ENCODE measurements at regions not wholly inside any gene's neighbourhood (a gene's known extent, or its start where the extent isn't known, plus 50 kb on each side); places are given as distances from the start of the nearest gene placed in this dataset.
"Not testable (repeated sequence)": the region's sequence is repeated elsewhere in the genome, so short reads cannot be mapped to it uniquely, and the experiment has no call there.

DNA sequence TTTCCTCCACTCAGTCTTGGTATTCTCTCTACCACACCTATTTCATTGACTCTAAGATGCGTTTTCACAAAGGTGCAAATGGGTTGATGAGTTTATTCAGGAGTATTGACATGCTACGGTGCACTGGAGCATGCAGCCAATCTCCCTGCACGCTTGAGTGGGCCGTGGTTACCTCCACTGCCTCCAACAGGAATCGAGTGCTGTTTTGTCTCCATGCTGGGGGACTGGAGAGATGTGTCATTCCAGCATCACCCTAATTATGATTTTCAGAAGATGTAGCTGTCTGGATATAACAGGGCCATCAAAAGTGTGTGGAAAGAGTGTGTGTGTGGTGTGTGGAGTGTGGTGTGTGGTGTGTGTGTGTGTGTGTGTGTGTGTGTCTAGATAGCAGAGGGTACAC lies 351.6 kb upstream of the ZFHX3 start:
- Histone ChIP-seq H3K9me3 (ENCODE audit: control extremely low read depth in 1 of 5, control insufficient read depth in 4 of 5, insufficient read depth in 2 of 5, low read depth in 1 of 5, low read length in 4 of 5) (no peaks in the 10 kb centered on the region), H3K27me3 (replicated peaks in 2 of 5; ENCODE audit: control insufficient read depth in 4 of 5, insufficient read depth in 5 of 5, low read length in 4 of 5) (peaks cover 0 to 2% (median 0%) of the 10 kb centered on the region in 5 experiments), H3K27ac (ENCODE audit: insufficient read depth in 1 of 2, low read depth in 1 of 2, low read length in 2 of 2, poor library complexity in 1 of 2, severe bottlenecking in 2 of 2) (no peak overlapping the region), H3K4me1 (ENCODE audit: control extremely low read depth in 1 of 4, control insufficient read depth in 4 of 4, insufficient read depth in 4 of 4, low read length in 3 of 4) (peaks cover 0 to 12% (median 7%) of the 10 kb centered on the region in 4 experiments), H3K36me3 (ENCODE audit: control insufficient read depth in 4 of 4, insufficient read depth in 4 of 4, low read length in 3 of 4) (no peaks in the 10 kb centered on the region), H3K4me3 (ENCODE audit: control insufficient read depth in 1 of 7, extremely low read depth in 1 of 7, insufficient read depth in 4 of 7, low read depth in 2 of 7, low read length in 6 of 7) (no peak overlapping the region)
- WGBS (ENCODE audit: insufficient coverage): 100% methylated on average over 3 of the region's 5 CpGs
- CTCF ChIA-PET: interaction anchor here (0.6 kb wide), 2 partner anchors 38 to 446 kb away, joined by 3 read pairs; no protein-coding TSS in a partner anchor
- POLR2A ChIA-PET: no interaction called here
- DNase-seq: no peak

DNA sequence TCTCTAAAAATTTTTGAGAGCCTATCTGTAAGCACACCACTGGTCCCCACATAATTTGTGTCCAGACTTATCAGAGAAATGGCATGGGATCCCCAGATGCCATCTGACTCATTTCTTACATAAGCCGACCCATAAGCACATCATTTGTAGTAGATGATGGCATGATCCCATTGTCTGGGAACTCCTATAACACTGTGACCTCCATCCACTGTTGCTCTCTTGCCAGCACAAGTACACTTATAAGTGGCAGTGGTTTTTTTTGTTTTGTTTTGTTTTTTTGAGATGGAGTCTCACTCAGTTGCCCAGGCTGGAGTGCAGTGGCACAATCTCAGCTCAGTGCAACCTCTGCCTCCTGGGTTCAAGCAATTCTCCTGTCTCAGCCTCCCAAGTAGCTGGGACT lies 350.7 kb upstream of the ZFHX3 start:
- peak in 1 of 3 donors; percentile 11 for DNase-seq
- H3K27ac ChIP-seq (ENCODE audit: insufficient read depth in 1 of 2, low read depth in 1 of 2, low read length in 2 of 2, poor library complexity in 1 of 2, severe bottlenecking in 2 of 2); H3K4me3 ChIP-seq (ENCODE audit: control insufficient read depth in 1 of 7, extremely low read depth in 1 of 7, insufficient read depth in 4 of 7, low read depth in 2 of 7, low read length in 6 of 7); H3K9me3 ChIP-seq (ENCODE audit: control extremely low read depth in 1 of 5, control insufficient read depth in 4 of 5, insufficient read depth in 2 of 5, low read depth in 1 of 5, low read length in 4 of 5); H3K27me3 ChIP-seq (replicated peaks in 2 of 5; ENCODE audit: control insufficient read depth in 4 of 5, insufficient read depth in 5 of 5, low read length in 4 of 5); POLR2A ChIA-PET; H3K36me3 ChIP-seq (ENCODE audit: control insufficient read depth in 4 of 4, insufficient read depth in 4 of 4, low read length in 3 of 4): not testable (repeated sequence)
- WGBS (ENCODE audit: insufficient coverage): no CpG with 5 or more reads among the region's 1 CpG
- H3K4me1 ChIP-seq (ENCODE audit: control extremely low read depth in 1 of 4, control insufficient read depth in 4 of 4, insufficient read depth in 4 of 4, low read length in 3 of 4): peaks cover 0 to 12% (median 7%) of the 10 kb centered on the region in 4 experiments
- CTCF ChIA-PET: interaction anchor here (0.5 kb wide), 1 partner anchor 265 kb away, joined by 3 read pairs; no protein-coding TSS in a partner anchor

DNA sequence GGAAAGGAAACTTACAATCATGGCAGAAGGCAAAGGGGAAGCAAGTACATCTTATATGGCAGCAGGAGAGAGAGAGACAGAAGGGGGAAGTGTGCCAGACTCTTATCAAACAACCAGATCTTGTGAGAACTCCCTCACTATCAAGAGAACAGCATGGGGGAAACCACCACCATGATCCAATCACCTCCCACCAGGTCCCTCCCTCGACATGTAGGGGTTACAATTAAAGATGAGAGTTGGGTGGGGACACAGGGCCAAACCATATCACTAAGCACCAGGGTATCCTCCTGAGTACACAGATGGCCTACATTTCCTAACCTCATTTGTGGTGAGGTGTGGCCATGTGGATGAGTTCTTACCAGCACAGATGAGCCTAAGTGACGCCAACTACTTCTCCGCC lies 348.6 kb upstream of the ZFHX3 start:
- 4% methylated on average over 2 of the region's 3 CpGs for WGBS (ENCODE audit: insufficient coverage)
- ChIA-PET CTCF (no interaction called here), POLR2A (no interaction called here)
- DNase-seq: peak; percentile 97 to 100 (median 98)
- peaks cover 0 to 12% (median 7%) of the 10 kb centered on the region in 4 experiments for H3K4me1 ChIP-seq (ENCODE audit: control extremely low read depth in 1 of 4, control insufficient read depth in 4 of 4, insufficient read depth in 4 of 4, low read length in 3 of 4)
- no peak overlapping the region for H3K27ac ChIP-seq (ENCODE audit: insufficient read depth in 1 of 2, low read depth in 1 of 2, low read length in 2 of 2, poor library complexity in 1 of 2, severe bottlenecking in 2 of 2)
- H3K4me3 ChIP-seq (ENCODE audit: control insufficient read depth in 1 of 7, extremely low read depth in 1 of 7, insufficient read depth in 4 of 7, low read depth in 2 of 7, low read length in 6 of 7): no peak overlapping the region
- no peaks in the 10 kb centered on the region for H3K27me3 ChIP-seq (replicated peaks in 2 of 5; ENCODE audit: control insufficient read depth in 4 of 5, insufficient read depth in 5 of 5, low read length in 4 of 5)
- H3K9me3 ChIP-seq (ENCODE audit: control extremely low read depth in 1 of 5, control insufficient read depth in 4 of 5, insufficient read depth in 2 of 5, low read depth in 1 of 5, low read length in 4 of 5): no peaks in the 10 kb centered on the region
- H3K36me3 ChIP-seq (ENCODE audit: control insufficient read depth in 4 of 4, insufficient read depth in 4 of 4, low read length in 3 of 4): no peaks in the 10 kb centered on the region

DNA sequence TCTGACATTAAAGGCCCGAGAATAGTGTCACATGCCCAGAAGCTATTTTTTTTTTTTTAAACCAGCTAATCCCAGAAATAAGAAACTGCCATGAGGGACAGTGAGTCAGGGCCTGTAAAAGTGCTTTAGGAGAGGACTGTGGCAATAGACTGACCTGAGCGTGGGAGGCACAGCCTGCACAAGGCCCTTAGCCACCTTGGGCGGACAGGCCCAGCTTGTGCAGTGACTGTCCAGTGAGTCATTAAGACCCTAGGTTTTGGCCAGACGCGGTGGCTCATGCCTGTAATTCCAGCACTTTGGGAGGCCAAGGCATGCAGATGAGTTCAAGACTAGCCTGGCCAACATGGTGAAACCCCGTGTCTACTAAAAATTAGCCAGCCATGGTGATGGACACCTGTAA lies 343.0 kb upstream of the ZFHX3 start:
- Histone ChIP-seq H3K36me3 (ENCODE audit: control insufficient read depth in 4 of 4, insufficient read depth in 4 of 4, low read length in 3 of 4) (no peaks in the 10 kb centered on the region), H3K27me3 (replicated peaks in 2 of 5; ENCODE audit: control insufficient read depth in 4 of 5, insufficient read depth in 5 of 5, low read length in 4 of 5) (no peaks in the 10 kb centered on the region), H3K4me3 (ENCODE audit: control insufficient read depth in 1 of 7, extremely low read depth in 1 of 7, insufficient read depth in 4 of 7, low read depth in 2 of 7, low read length in 6 of 7) (no peak overlapping the region), H3K27ac (ENCODE audit: insufficient read depth in 1 of 2, low read depth in 1 of 2, low read length in 2 of 2, poor library complexity in 1 of 2, severe bottlenecking in 2 of 2) (no peak overlapping the region), H3K4me1 (ENCODE audit: control extremely low read depth in 1 of 4, control insufficient read depth in 4 of 4, insufficient read depth in 4 of 4, low read length in 3 of 4) (peaks cover 0 to 3% (median 3%) of the 10 kb centered on the region in 4 experiments), H3K9me3 (ENCODE audit: control extremely low read depth in 1 of 5, control insufficient read depth in 4 of 5, insufficient read depth in 2 of 5, low read depth in 1 of 5, low read length in 4 of 5) (no peaks in the 10 kb centered on the region)
- POLR2A ChIA-PET: no interaction called here
- DNase-seq: no peak
- CTCF ChIA-PET: no interaction called here
- WGBS (ENCODE audit: insufficient coverage): 98% methylated on average over 5 of the region's 6 CpGs

DNA sequence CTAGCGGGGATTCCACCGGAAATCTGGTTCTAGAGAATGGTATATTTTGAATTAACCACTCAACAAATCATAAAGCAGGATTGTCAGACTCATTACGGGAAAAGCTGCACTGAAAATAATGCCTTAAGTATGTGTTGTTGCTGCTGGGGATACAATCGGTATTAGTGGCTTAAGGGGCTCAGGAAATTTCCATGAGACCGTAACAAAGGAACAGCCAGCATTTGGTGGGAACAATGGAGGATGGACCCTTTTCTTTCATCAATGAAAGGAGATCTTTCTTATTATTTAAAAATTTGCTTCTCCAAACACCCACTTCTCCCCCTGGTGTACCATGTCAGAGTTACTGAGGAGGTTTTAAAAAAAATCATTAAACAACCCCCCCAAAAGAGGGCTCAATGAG lies 342.6 kb upstream of the ZFHX3 start:
- Histone ChIP-seq H3K9me3 (ENCODE audit: control extremely low read depth in 1 of 5, control insufficient read depth in 4 of 5, insufficient read depth in 2 of 5, low read depth in 1 of 5, low read length in 4 of 5) (no peaks in the 10 kb centered on the region), H3K4me1 (ENCODE audit: control extremely low read depth in 1 of 4, control insufficient read depth in 4 of 4, insufficient read depth in 4 of 4, low read length in 3 of 4) (peaks cover 0 to 1% (median 0%) of the 10 kb centered on the region in 4 experiments), H3K27ac (ENCODE audit: insufficient read depth in 1 of 2, low read depth in 1 of 2, low read length in 2 of 2, poor library complexity in 1 of 2, severe bottlenecking in 2 of 2) (no peak overlapping the region), H3K4me3 (ENCODE audit: control insufficient read depth in 1 of 7, extremely low read depth in 1 of 7, insufficient read depth in 4 of 7, low read depth in 2 of 7, low read length in 6 of 7) (no peak overlapping the region), H3K27me3 (replicated peaks in 2 of 5; ENCODE audit: control insufficient read depth in 4 of 5, insufficient read depth in 5 of 5, low read length in 4 of 5) (no peaks in the 10 kb centered on the region), H3K36me3 (ENCODE audit: control insufficient read depth in 4 of 4, insufficient read depth in 4 of 4, low read length in 3 of 4) (no peaks in the 10 kb centered on the region)
- POLR2A ChIA-PET: no interaction called here
- no peak for DNase-seq
- CTCF ChIA-PET: no interaction called here
- WGBS (ENCODE audit: insufficient coverage): 100% methylated on average over 2 of the region's 5 CpGs

DNA sequence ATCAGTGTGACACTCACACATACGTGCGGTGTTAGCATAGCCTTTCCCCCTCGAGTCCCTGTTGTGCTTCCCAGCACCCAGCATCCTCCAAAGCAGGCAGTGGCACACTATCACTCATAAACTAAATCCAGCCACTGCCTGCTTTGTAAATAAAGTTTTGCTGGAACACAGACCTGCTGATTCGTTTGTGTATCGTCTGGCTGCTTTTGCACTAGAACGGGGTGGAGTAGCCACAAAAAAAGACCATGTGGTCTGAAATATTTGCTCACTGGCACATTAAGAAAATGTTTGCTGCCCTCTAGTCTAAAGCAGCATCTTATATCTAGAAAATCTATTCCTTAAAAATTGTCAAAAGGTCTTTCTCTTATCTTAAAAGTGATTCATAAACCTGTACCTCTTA lies 341.2 kb upstream of the ZFHX3 start:
- Histone ChIP-seq H3K4me3 (ENCODE audit: control insufficient read depth in 1 of 7, extremely low read depth in 1 of 7, insufficient read depth in 4 of 7, low read depth in 2 of 7, low read length in 6 of 7) (no peak overlapping the region), H3K27me3 (replicated peaks in 2 of 5; ENCODE audit: control insufficient read depth in 4 of 5, insufficient read depth in 5 of 5, low read length in 4 of 5) (no peaks in the 10 kb centered on the region), H3K4me1 (ENCODE audit: control extremely low read depth in 1 of 4, control insufficient read depth in 4 of 4, insufficient read depth in 4 of 4, low read length in 3 of 4) (no peaks in the 10 kb centered on the region), H3K9me3 (ENCODE audit: control extremely low read depth in 1 of 5, control insufficient read depth in 4 of 5, insufficient read depth in 2 of 5, low read depth in 1 of 5, low read length in 4 of 5) (no peaks in the 10 kb centered on the region), H3K36me3 (ENCODE audit: control insufficient read depth in 4 of 4, insufficient read depth in 4 of 4, low read length in 3 of 4) (no peaks in the 10 kb centered on the region), H3K27ac (ENCODE audit: insufficient read depth in 1 of 2, low read depth in 1 of 2, low read length in 2 of 2, poor library complexity in 1 of 2, severe bottlenecking in 2 of 2) (no peak overlapping the region)
- ChIA-PET POLR2A (no interaction called here), CTCF (no interaction called here)
- WGBS (ENCODE audit: insufficient coverage): 76% methylated on average over 6 of the region's 6 CpGs
- DNase-seq: no peak

DNA sequence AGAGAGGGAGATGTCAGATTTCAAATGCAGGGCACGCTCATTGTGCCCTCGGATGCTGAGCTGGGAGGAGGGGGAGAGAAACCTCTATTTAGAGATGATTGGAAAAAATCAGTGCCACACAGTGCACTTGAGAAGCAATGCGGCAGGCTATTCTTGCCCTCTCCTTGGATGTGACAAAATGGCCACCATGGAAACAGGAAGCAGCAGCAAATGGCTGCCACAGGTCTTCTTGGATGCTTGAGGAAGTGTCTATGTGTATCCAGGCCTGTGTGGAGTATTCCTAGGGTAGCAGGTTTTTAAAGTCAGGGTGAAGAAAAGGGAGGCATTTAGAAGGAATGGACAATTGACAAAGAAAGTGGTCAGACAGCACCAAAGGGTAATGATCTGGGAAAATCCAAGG lies 340.1 kb upstream of the ZFHX3 start:
- CTCF ChIA-PET: no interaction called here
- no peaks in the 10 kb centered on the region for H3K27me3 ChIP-seq (replicated peaks in 2 of 5; ENCODE audit: control insufficient read depth in 4 of 5, insufficient read depth in 5 of 5, low read length in 4 of 5)
- H3K4me1 ChIP-seq (ENCODE audit: control extremely low read depth in 1 of 4, control insufficient read depth in 4 of 4, insufficient read depth in 4 of 4, low read length in 3 of 4): no peaks in the 10 kb centered on the region
- WGBS (ENCODE audit: insufficient coverage): 100% methylated on average over 3 of the region's 3 CpGs
- H3K27ac ChIP-seq (ENCODE audit: insufficient read depth in 1 of 2, low read depth in 1 of 2, low read length in 2 of 2, poor library complexity in 1 of 2, severe bottlenecking in 2 of 2): no peak overlapping the region
- no peak overlapping the region for H3K4me3 ChIP-seq (ENCODE audit: control insufficient read depth in 1 of 7, extremely low read depth in 1 of 7, insufficient read depth in 4 of 7, low read depth in 2 of 7, low read length in 6 of 7)
- POLR2A ChIA-PET: no interaction called here
- DNase-seq: no peak
- no peaks in the 10 kb centered on the region for H3K36me3 ChIP-seq (ENCODE audit: control insufficient read depth in 4 of 4, insufficient read depth in 4 of 4, low read length in 3 of 4)
- H3K9me3 ChIP-seq (ENCODE audit: control extremely low read depth in 1 of 5, control insufficient read depth in 4 of 5, insufficient read depth in 2 of 5, low read depth in 1 of 5, low read length in 4 of 5): no peaks in the 10 kb centered on the region

All from common myeloid progenitor, CD34-positive (primary cell).